Rectal smooth muscle tissue (tissue), 1 donor: ENCODE measurements at regions not wholly inside any gene's neighbourhood (a gene's known extent, or its start where the extent isn't known, plus 50 kb on each side); places are given as distances from the start of the nearest gene placed in this dataset.

Source experiments
- H3K27ac ChIP-seq: one replicate; pipeline ENCODE4 v1.7.0; 2013; ENCODE audit warnings: low read depth, low read length, inconsistent platforms
- H3K27me3 ChIP-seq: one replicate; pipeline ENCODE4 v1.7.0; 2013; ENCODE audit warnings: low read length; ENCODE audit not compliant: control insufficient read depth, insufficient read depth
- H3K36me3 ChIP-seq: one replicate; pipeline ENCODE4 v1.7.0; 2013; ENCODE audit warnings: low read length; ENCODE audit not compliant: control insufficient read depth, insufficient read depth
- H3K4me1 ChIP-seq: one replicate; pipeline ENCODE4 v1.7.0; 2013; ENCODE audit warnings: low read length; ENCODE audit not compliant: control insufficient read depth, insufficient read depth
- H3K4me3 ChIP-seq: one replicate; pipeline ENCODE4 v1.7.0; 2013; ENCODE audit warnings: low read length
- H3K9ac ChIP-seq: one replicate; pipeline ENCODE4 v1.7.0; 2013; ENCODE audit warnings: low read length

DNA sequence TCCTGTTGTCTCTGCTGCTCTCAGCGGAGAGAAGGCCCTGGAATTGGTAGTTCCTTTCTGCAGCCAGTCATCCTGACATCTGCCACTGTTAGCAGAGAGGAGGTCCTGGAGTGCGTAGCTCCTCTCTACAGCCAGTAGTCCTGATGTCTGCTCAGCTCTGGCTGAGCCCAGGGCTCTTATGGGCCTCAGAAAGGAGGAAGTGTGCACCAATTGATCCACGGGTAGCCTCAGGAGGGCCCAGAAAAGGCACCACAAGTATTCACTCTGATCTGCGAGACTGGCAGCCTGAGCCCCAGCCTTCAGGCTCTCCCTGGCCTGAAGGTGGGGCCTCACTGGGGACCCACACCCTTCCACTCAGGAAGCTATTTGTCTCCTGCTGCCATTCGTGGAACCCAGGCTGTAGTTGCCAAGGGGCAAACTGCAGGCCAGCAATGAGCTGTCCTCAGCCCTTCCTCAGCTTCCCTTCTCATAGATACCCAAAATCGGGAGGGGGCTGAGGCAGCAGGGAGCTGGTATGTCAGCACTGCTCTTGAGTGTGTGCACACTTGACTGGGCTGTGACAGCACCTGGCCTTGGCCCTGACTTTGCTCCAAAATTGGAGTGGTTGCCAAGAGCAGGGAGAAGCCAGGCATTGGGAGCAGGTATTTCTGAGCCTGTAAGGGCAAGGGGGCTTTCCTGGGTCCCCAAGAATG is 1049.5 kb upstream of the ACO1 start:
- H3K36me3 ChIP-seq = no peaks in the 10 kb centered on the region
- no peaks in the 10 kb centered on the region for H3K27me3 ChIP-seq
- H3K27ac ChIP-seq = no peak overlapping the region
- H3K4me1 ChIP-seq = no peaks in the 10 kb centered on the region
- H3K4me3 ChIP-seq = no peak overlapping the region
- H3K9ac ChIP-seq = no peak overlapping the region

DNA sequence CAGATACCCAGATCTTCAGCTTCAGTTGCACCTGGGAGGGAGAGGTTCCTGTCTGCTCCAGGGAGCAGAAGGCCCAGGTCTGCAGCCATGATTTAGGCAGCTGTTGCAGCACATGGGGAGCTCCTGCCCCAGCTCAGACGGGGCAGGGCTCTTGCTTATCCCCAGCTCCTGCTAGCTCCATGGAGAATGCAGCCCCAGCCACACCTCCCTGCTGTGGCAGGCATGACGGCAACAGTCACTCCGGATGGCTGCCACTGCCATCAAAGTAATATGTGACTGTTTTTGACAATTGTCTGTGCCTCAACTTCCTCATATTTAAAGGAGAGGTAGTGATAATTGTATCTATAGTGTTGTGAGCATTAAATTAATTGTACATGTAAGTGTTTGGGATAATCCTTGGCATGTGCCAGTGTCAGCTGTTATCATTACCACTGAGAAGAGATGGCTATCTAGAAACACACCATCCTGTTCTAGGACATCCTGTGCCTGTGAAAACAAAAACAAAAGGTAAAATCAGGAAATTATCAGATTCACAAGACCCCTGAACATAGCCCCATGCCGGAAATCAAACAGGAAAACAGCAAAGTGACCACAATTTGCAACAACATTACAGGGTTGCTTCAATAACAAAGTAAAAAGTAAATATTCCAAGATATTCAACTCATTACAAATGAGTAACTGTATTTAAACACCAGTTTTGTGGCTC is 1048.8 kb upstream of the ACO1 start:
- Histone ChIP-seq H3K9ac (no peak overlapping the region), H3K4me3 (no peak overlapping the region), H3K36me3 (no peaks in the 10 kb centered on the region), H3K27me3 (no peaks in the 10 kb centered on the region), H3K27ac (no peak overlapping the region), H3K4me1 (no peaks in the 10 kb centered on the region)

DNA sequence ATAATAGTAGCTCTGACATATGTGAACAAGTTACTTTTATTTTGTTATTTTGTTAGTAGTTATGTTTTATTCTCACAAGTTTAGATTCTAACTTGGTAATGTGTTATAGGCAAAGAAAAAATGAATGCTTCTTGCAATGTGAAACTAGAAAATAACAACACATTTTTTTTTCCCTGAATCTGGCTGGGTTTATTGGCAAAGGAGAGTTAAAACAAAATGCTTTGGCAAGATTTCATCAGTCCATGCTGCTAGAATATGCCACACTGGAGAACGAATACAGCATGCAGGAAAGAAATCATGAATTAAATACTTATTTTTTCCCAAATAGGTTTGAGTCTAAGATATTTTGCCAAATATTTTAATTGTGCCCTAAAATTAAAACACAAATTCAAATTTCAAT is 1048.1 kb upstream of the ACO1 start:
- Histone ChIP-seq H3K27me3 (no peaks in the 10 kb centered on the region), H3K36me3 (no peaks in the 10 kb centered on the region), H3K4me1 (no peaks in the 10 kb centered on the region), H3K27ac (no peak overlapping the region), H3K4me3 (no peak overlapping the region), H3K9ac (no peak overlapping the region)

DNA sequence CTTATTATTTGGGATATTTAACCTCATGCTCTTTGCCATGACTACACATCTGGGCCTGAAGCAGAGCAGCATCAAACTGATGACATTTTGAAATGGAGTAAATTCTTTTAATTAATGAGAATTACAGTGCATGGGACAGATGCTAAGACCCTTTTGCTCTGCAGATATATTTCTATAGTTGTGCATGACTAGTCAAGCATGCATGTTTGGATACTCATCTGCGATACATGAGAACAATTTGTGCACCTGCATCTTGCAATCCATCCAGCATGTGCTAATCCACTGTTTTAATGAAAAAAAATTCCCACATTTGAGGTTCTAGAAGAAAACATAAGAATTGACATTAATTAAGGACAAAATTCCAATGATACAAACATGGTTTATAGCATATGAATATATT is 1047.6 kb upstream of the ACO1 start:
- H3K27ac ChIP-seq = no peak overlapping the region
- no peak overlapping the region for H3K9ac ChIP-seq
- no peak overlapping the region for H3K4me3 ChIP-seq
- H3K4me1 ChIP-seq = no peaks in the 10 kb centered on the region
- no peaks in the 10 kb centered on the region for H3K27me3 ChIP-seq
- no peaks in the 10 kb centered on the region for H3K36me3 ChIP-seq

DNA sequence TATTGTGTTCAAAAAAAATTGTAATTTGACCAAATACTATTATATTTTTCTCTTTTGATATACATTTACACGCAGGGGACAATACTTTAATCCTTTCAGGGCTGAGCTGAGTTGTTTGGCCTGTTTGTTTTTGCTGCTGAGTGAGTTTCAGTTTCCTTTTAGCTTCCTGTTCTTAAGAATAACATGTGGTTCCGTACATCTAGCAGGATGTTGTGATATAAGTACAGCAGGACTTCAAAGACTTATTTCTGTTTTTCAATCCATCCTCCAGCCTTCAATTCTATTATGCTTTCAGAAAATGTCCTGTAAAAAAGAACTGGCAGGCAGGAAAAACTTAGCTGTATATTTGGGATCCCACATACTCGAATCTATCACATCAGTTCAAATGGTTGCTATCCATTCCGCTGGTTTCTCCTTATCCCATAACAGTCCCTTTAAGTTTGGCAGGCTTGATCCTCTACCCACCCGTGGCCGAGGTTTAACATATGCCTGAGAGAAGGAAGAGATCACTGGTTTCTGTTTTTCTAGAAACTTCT is 1037.3 kb upstream of the ACO1 start:
- Histone ChIP-seq H3K9ac (no peak overlapping the region), H3K4me1 (no peaks in the 10 kb centered on the region), H3K27me3 (no peaks in the 10 kb centered on the region), H3K4me3 (no peak overlapping the region), H3K36me3 (no peaks in the 10 kb centered on the region), H3K27ac (no peak overlapping the region)

DNA sequence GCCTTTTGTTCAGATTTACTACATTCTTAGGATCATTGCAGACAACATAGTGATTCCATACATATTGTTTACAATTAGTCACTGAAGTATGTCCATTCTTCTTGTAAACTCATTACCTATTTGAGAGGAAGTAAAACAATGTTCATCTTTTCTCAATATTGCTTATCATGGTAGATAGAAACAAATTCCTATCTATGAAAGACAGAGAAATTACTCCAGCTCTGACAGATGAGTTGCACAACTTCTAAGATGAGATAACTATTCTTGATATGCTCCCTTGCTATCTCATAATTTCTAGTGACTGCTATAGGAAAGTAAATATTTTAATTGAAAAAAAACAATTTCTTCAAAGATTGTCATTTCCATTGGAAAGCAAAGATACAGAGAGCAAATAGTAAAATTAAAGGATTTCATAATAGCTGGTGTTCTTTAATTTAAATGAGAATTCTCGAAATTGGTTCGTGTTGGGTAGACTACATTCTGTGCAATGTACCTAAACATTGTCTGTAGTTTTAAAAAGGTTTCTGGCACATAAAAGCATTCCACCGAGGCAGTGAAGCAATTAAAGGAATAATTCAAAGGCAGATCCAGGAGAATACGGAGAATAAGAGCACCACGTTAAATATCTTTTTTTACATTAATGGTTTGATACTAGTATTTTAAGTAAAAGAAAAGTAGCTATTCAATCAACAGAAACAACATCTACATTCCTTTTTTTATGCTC is 1029.1 kb upstream of the ACO1 start:
- no peaks in the 10 kb centered on the region for H3K36me3 ChIP-seq
- H3K4me3 ChIP-seq = no peak overlapping the region
- H3K27ac ChIP-seq = no peak overlapping the region
- no peaks in the 10 kb centered on the region for H3K27me3 ChIP-seq
- no peaks in the 10 kb centered on the region for H3K4me1 ChIP-seq
- no peak overlapping the region for H3K9ac ChIP-seq

DNA sequence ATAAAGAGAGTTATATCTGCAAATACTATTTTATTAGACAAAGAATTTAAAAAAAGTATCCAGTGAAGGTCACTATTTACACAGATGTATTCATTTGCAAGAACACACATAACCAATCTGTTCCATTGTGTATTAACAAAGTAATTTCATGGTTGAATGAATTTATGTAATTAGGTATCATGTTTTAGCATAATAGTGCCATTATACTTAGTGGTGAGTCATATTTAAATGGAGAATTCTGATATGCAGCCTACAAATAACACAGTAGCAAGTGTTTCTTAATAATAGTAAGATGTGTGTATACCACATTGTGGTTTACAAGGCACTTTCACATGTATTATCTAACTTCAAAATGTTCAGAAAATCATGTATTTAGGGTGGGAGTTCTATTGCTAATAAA is 1028.5 kb upstream of the ACO1 start:
- Histone ChIP-seq H3K27ac (no peak overlapping the region), H3K27me3 (no peaks in the 10 kb centered on the region), H3K4me1 (no peaks in the 10 kb centered on the region), H3K9ac (no peak overlapping the region), H3K36me3 (no peaks in the 10 kb centered on the region), H3K4me3 (no peak overlapping the region)

DNA sequence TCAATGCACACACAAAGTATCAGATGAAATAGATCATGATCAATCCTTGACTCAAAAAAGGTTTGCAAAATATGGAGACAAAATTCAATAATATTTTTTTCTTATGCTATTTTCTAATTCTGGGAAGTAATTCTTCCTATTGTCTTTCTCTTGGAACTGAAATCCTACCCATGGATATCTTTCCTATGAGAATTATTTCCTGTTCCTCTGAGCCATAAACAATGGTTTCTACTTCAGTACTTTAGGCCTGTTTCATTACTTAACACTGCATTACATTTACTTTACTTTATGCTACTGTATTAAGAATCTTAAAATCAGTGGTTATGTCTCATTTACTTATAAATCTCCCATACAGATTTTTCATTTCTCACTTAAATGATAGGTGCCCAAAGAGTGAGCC is 1025.4 kb upstream of the ACO1 start:
- H3K27ac ChIP-seq = no peak overlapping the region
- H3K4me3 ChIP-seq = no peak overlapping the region
- H3K27me3 ChIP-seq = no peaks in the 10 kb centered on the region
- H3K9ac ChIP-seq = no peak overlapping the region
- H3K36me3 ChIP-seq = no peaks in the 10 kb centered on the region
- no peaks in the 10 kb centered on the region for H3K4me1 ChIP-seq

DNA sequence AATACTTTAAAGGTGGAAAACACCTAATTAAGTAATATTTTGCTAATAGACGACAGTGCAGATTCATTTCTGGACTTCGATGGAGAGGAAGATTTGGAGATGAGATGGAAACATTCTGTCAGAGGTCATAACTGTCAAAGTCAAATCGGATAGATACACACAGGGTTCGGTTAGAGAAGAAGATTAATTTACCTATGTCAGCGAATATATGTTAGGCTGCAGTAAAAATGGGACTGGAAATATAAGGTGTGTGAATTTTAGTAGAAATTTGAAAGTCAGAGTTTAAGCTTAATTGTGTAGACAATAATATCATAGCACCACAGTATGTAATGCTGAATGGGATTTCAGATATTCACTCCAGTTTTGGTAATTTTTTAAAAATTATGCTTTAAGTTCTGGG is 1020.3 kb upstream of the ACO1 start:
- H3K27me3 ChIP-seq = no peaks in the 10 kb centered on the region

DNA sequence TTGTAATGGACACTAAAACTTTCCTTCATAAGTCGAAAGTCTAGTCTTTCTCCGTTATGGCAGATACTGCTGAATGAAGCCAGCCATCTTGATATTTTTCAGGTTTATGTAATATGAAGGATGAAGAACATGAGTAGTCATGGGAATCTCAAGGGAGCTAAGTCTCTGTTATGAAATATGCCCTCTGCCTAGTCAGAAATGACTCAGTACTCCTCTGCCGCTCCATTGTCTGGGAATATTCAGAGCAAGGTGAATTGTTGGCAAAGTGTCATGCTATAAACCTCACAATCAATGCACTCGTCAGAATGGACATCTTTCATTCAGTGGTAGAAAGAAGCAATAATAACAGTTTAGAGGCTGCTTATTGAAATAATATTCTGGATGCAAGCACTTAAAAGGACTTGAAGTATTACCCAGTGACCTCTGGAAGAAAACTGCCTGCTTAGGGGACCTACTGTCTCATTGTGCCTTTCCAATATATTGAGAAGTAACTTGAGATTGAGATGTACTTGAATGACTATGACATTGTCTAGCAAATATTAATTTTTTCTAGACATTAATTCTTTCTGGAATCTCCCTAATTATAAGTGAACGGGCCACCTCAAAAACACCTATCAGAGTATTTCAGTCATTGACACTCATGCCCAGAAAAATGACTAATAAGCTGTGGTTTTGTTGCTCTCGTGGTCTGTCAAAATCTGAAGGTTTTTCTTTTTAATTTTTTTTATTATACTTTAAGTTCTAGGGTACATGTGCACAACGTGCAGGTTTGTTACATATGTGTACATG is 1011.5 kb upstream of the ACO1 start:
- H3K4me3 ChIP-seq = no peak overlapping the region
- H3K27me3 ChIP-seq = no peaks in the 10 kb centered on the region
- H3K36me3 ChIP-seq = no peaks in the 10 kb centered on the region
- H3K4me1 ChIP-seq = no peaks in the 10 kb centered on the region
- H3K9ac ChIP-seq = no peak overlapping the region
- H3K27ac ChIP-seq = no peak overlapping the region

More for the DNA sequence above, 1020.3 kb upstream of the ACO1 start:
- no peak overlapping the region for H3K9ac ChIP-seq
- no peaks in the 10 kb centered on the region for H3K36me3 ChIP-seq
- no peak overlapping the region for H3K4me3 ChIP-seq
- H3K4me1 ChIP-seq = no peaks in the 10 kb centered on the region
- H3K27ac ChIP-seq = no peak overlapping the region

DNA sequence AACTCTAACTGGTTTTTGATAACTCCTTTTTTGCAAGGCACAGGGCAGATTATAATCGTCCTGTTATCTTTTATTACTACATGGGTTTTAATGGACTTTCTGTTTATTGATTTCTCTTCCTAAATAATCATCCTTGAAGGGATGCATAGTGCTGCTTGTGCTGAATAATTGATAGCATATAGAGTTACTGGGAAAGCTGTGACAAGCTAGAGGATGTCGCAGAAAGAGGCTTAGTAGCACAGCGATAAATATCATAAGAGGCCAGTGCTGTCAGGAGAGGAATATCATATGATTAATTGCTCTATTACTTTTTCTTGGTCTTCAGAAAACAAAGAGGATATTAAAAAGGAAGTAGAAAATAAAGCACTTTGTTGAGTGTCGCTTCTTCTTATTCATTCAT is 1007.1 kb upstream of the ACO1 start:
- no peaks in the 10 kb centered on the region for H3K4me1 ChIP-seq
- no peaks in the 10 kb centered on the region for H3K36me3 ChIP-seq
- H3K4me3 ChIP-seq = no peak overlapping the region
- H3K27me3 ChIP-seq = no peaks in the 10 kb centered on the region
- no peak overlapping the region for H3K9ac ChIP-seq
- no peak overlapping the region for H3K27ac ChIP-seq

DNA sequence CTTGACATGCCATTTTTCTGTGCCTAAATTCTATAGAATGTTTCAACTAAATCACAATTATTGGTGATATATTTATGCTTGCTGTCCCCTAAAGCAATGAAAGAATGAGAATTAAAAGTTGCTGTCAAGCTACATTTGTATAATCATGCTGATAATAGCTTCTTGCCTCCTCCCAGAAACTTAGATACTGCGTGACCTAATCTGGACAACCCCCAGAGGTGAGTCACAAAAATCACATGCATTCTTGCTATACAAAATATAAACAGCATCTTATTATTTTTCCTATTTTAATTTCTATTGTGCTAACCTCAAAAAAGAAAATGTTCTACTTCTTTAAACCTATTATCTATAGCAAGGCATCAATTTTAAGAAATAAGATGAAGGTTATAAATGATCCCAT is 995.8 kb upstream of the ACO1 start:
- no peak overlapping the region for H3K9ac ChIP-seq
- no peaks in the 10 kb centered on the region for H3K36me3 ChIP-seq

More for the DNA sequence above, 995.8 kb upstream of the ACO1 start:
- Histone ChIP-seq H3K27me3 (no peaks in the 10 kb centered on the region), H3K4me3 (no peak overlapping the region), H3K27ac (no peak overlapping the region), H3K4me1 (no peaks in the 10 kb centered on the region)
